H1 (cell line): ENCODE measurements at regions not wholly inside any gene's neighbourhood (a gene's known extent, or its start where the extent isn't known, plus 50 kb on each side); places are given as distances from the start of the nearest gene placed in this dataset.

Experiments
- ATF2 ChIP-seq: IDR thresholded peaks from 2 replicates; pipeline ENCODE4 v1.6.1; 2012; ENCODE audit warnings: low read length, inconsistent platforms
- CHD7 ChIP-seq: fragments of 300-600 bp; sonication (generic); IDR thresholded peaks from 2 replicates; pipeline ENCODE4 v1.7.1; 2012; ENCODE audit warnings: low read length, moderate library complexity, mild to moderate bottlenecking, inconsistent platforms; ENCODE audit not compliant: insufficient replicate concordance
- CREB1 ChIP-seq: IDR thresholded peaks from 2 replicates; pipeline ENCODE4 v1.6.1; 2012; ENCODE audit warnings: inconsistent platforms
- CTCF ChIP-seq, 3 experiments: IDR thresholded peaks; 1 replicate in 2 of 3; 2 replicates in 1 of 3; pipeline versions ENCODE4 v1.5.1 to v1.6.1; 2011; ENCODE audit warnings: low read length in 3 of 3, mild to moderate bottlenecking in 3 of 3, inconsistent platforms in 2 of 3, low read depth in 1 of 3, moderate library complexity in 1 of 3; ENCODE audit not compliant: insufficient read depth in 1 of 3; ENCODE audit errors: control extremely low read depth in 1 of 3
- EGR1 ChIP-seq: IDR thresholded peaks from 2 replicates; pipeline ENCODE4 v1.6.1; 2011; ENCODE audit warnings: low read depth, low read length, borderline replicate concordance
- EZH2 ChIP-seq: fragments of 200-600 bp; sonication (generic); IDR thresholded peaks from 2 replicates; pipeline ENCODE4 v1.7.1; 2012; ENCODE audit warnings: low read depth, mild to moderate bottlenecking, moderate library complexity, low read length, inconsistent platforms; ENCODE audit not compliant: severe bottlenecking
- HDAC6 ChIP-seq: IDR thresholded peaks from one replicate; pipeline ENCODE4 v1.7.1; 2012; ENCODE audit warnings: low read depth, mild to moderate bottlenecking, inconsistent platforms, low read length, moderate library complexity
- MAFK ChIP-seq: IDR thresholded peaks from 2 replicates; pipeline ENCODE4 v1.6.1; 2012; ENCODE audit warnings: low read depth, mild to moderate bottlenecking, improper control_type of control experiment, low read length
- POLR2AphosphoS5 ChIP-seq: IDR thresholded peaks from 2 replicates; pipeline ENCODE4 v1.6.1; 2011; ENCODE audit warnings: low read depth, low read length
- RAD21 ChIP-seq, 2 experiments: IDR thresholded peaks in 1 of 2; conservative IDR thresholded peaks in 1 of 2; 2 replicates each; pipeline ENCODE4 v1.6.1; 2011; ENCODE audit warnings: low read depth in 2 of 2, low read length in 2 of 2, improper control_type of control experiment in 1 of 2, inconsistent platforms in 1 of 2, mild to moderate bottlenecking in 1 of 2, moderate library complexity in 1 of 2
- TAF1 ChIP-seq: IDR thresholded peaks from 2 replicates; pipeline ENCODE4 v1.6.1; 2011; ENCODE audit warnings: mild to moderate bottlenecking, low read depth, low read length
- TF ChIP-seq, protein P1 (sequence below): IDR thresholded peaks from 2 replicates; pipeline ENCODE4 v1.6.1; 2012; ENCODE audit warnings: inconsistent platforms

DNA sequence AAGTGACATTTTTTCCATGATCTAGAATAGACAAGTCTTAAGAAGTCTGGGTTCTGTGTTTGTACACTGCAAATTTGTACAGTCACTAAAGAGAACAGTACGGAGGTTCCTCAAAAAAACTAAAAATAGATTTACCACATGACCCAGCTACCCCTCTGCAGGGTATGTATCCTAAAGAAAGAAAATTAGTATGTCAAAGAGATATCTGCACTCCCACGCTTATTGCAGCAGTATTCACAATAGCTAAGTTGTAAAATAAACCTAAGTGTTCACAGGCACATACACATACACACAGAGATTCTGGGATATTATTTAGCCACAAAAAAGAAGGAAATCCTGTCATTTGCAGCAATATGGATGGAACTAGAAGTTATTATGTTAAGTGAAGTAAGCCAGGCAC, 120.4 kb downstream of the ZIC1 start:
- TF ChIP-seq, protein P1, sequence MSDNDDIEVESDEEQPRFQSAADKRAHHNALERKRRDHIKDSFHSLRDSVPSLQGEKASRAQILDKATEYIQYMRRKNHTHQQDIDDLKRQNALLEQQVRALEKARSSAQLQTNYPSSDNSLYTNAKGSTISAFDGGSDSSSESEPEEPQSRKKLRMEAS: no peak
- TF ChIP-seq EZH2 (no peak), ATF2 (no peak), CTCF (IDR thresholded peaks at IDR 0.05; ENCODE audit: control extremely low read depth in 1 of 3, insufficient read depth in 1 of 3, low read depth in 1 of 3, low read length in 3 of 3) (no peak), RAD21 (IDR thresholded peaks at IDR 0.05 in 1 of 2, conservative IDR thresholded peaks at IDR 0.05 in 1 of 2; ENCODE audit: low read depth in 2 of 2, low read length in 2 of 2) (no peak), TAF1 (no peak), HDAC6 (no peak), MAFK (no peak), CHD7 (no peak), EGR1 (no peak), POLR2AphosphoS5 (no peak), CREB1 (no peak)
